ENCODE measurements at regions not wholly inside any gene's neighbourhood (a gene's known extent, or its start where the extent isn't known, plus 50 kb on each side); places are given as distances from the start of the nearest gene placed in this dataset.

DNA sequence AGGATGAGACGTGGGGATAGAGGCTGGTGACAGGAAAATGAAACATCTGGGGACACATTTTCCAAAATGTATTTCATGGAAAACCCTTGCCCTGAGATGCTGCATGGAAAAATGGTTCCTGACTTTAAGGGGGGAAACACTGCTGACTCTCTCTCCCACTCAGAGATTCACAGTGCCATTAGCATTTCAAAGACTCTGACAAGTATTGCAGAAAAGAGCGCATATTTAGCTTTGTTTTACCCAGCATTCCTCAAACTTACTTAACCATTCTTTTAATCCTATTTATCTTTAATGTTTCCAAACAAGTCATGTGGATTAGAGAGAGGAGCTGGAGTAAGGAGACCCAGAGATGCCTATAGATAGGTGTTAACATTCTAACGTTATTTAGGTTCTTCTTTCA lies 141.8 kb upstream of the DYRK2 start:
- no peak for DNase-seq

DNA sequence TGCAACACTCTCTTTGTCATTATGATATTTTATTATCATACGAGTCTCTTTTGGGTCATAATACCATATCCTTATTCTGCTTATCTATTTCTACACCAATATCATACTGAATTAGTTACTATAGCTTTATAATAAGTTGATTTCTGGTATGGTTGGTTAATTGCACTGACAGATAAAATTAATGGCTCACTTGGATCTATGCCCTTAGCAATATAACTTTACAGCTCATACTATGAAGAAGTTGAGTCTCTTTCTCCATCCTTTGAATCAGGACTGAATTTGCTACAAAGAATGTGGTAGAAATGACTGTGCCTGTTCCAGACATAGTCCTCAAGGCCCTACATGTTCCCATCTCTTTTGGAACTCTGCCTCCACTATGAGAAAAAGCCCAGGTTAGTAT lies 139.7 kb upstream of the DYRK2 start:
- DNase-seq: no peak

DNA sequence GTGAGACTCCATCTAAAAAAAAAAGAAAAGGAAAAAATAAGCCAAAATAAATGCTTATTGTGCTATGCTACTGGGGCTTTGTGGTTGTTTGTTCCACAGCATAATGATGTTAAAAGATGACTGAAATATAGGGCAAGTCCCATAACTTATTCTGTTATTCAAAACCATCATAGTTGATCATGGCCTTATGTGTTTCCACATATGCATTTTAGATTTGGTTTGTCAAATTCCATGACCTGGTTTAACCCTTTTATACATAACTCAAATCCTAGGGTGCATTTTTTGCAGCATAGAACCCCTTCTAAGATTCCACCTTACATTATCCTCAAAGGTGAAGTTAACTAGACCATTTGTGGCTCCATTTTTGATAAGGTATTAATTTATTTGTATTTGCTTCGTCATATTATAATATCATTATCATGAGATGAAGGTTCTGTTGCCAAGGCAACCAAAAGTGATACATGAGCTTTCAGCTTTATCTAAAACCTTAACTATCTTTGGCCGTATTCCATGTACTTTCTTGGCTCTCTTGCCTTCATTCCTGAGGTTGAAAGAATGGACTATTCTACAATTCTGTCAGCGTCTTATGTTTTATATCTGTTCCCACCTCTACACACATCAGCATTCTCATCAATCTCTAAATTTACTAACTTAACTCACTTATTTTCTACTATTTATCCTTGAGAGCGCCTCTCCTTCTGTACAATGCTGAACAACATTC lies 138.7 kb upstream of the DYRK2 start:
- no peak for DNase-seq

DNA sequence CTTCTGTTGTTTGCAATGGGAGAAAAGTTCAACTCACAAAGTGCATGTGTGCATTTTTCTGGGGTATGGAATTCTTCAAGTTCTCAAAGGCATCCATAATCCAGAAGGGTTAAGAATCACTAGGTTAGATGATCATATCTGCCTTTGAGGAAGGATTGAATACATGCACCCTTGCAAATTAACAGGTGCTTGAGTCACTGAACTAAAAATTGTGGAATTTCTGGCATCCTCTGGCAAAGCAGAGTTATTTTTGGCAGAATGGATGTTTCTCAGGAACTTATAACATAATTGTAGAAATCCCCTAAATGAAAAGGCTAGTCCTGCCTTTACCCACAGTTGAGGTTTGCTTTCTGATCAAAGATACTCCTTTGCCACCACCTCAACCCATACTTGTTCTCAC lies 136.5 kb upstream of the DYRK2 start:
- no peak for DNase-seq

DNA sequence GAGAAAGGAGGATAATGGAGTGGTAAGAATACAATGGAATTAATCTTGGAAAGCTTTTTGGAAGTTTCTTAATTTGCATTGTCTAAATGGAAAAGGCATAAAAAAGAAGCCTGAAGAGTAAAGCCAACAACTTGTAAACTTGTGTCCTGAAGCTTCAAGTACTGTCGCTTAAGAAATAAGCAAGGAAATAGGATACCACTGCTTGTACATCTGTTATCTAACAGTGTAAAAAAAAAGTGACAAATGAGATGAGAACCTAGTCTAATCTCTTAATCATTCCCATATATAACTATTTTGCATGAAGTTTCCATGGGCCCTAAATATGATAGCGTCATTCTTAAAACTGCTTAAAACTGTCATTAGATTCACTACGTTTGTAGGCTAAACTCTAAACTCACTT lies 134.0 kb upstream of the DYRK2 start:
- no peak for DNase-seq

DNA sequence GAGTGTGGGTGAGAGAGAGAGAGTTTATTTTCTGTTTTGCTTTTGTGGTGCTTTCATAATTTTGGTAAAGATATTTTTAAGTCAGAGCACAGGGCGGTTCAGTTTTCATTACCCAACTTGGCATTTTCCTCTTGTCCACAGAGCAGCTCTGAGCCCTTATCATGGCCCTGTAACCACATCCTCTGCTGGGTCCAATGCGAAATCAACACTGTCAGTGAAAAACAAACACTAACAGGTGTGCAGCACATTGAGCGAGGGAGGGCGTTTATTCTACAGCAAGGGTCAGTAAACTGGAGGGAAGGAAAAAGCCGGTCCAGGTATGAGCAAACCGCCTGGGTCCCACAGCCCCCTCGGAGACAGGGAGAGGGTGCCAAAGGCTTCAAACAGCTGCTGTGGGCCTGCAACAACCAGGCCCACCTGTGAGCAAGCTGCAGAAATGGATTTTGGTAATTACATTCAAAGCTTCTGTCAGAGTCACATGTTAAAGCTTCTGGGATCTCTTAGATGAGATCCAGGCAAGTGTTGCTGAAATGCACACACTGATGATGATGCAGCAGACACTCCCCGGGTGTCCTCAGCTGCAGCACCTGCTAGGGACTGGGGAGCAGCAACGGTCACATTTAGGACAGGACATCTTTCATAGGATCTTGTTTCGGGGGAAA lies 132.7 kb upstream of the DYRK2 start:
- no peak for DNase-seq

DNA sequence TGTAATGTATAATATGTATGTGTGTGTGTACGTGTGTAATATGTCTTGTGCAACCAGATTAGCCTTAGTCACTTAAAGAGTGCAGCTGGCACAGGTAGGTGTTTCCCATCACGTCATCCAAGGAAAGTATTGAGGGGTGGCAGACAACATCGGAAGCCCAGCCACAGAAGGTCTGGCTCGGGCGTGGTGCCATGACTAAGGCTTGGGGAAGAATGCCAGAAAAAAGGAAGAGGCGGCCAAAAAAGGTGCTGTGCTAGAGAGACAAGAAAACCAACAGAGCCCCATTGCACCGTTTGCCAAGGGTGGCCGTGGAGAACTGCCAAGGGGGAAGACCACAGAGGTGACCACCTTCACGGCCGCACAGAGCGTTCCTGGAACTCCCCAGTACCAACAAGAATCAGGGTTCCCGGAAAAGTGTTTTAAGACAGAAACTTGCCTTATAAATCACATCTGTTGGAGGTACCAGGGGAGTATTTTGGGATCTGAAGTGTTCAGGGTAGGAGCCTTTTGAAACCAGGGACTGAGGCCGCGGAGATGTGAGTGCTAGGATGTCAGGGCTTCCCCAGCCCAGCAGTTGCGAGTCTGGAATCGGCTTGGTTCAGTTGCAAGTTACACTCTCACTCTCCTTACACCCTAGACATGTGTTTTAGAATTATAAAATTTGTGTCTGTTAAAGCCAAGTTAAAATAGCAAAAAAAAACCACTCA lies 131.2 kb upstream of the DYRK2 start:
- DNase-seq: no peak

DNA sequence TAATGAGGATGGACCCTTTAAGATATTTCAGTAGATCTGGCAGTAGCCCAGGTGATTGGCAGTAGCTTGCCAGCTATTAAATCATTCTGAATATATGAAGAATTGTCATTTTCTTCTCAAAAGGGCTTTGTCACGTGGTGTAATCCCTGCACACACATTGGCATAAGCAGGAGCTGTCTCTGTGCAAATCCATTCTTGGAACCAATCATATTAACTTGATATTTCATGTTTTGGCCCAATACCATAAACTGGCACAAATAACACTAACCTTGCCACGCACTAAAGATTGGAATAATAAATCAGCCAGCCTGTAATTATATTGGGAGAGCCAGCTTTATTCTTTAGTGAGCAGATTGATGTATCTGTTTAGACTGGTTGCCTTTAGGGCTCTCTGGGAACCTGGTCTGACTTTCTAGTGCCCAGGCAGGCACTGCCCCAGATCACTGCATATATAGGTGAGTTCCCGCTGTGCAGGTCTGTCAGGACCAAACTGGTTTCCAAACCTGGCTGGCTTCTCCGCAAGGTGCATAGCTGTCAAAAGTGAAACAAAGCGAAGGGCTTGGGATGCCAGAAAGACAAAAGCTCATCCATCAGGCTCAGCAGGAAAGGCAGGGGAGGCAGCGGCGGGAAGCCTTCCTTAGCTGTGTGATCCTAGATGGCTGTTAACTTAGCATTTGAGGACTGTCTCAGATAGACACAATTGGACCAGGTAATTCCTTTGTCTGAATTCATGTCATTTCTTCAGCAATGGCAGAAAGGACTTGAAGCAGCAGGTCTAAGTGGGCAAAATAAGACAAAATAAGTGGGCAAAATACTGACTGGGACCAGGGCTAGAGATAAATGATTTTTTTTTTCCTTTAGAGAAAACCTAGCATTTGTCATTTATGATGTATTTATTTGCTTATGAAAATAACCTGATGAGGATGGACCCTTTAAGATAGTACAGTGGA lies 128.8 kb upstream of the DYRK2 start:
- no peak for DNase-seq

DNA sequence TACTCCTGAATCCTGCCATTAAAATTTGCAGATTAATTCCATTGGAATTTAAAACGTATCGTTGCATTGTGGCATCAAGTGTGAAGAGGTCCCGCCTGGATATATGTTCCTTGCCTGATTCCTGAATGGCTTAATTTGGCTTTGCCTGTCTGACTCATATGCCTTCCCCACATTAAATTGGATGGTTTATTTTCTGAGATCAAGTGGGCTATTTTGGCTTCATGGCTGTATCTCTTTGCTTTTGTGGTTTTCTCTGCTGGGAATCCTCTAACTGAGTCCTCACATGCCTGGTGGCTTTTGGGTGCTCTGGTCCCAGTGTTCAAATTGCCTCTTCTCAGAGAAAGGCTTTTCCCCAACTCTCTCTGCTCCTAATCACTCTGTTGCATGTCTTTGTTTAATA lies 127.9 kb upstream of the DYRK2 start:
- DNase-seq: no peak

DNA sequence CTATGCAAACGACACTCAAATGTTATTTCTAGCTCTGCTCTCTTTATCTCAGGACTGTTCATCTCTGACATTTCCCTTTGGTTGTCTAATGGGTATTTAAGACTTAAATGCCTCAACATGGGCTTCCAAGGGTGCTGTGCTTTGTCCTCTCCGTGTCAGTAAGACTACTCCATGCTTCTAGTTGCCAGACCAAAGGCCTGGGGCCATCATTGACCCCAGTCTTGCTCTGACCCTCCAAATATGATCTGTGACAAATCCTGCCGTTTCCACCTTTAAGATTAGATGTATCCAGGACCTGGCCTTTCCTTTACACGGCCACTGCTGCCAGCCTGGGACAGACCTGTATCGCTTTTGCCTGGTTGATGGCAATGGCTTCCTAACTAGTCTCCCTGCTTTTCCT lies 126.3 kb upstream of the DYRK2 start:
- no peak for DNase-seq

DNA sequence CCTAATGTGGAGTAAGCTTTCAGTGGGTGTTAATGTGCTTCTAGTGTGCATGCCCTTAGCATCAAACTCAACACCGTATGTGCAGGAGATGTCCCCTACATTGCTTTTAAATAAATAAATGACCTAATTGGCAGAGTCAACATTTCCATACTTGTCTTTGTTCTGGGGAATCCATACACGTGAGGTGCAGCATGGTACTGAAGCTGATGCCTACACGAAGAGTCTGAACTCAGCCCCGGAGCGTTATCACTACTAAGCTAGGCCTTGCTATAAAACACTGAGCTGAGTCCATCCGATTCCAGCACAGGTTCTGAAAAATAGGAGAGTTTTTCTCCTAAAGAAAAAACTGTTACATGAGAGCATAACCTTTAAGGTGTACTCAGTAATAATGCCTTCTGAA lies 125.0 kb upstream of the DYRK2 start:
- DNase-seq: no peak

DNA sequence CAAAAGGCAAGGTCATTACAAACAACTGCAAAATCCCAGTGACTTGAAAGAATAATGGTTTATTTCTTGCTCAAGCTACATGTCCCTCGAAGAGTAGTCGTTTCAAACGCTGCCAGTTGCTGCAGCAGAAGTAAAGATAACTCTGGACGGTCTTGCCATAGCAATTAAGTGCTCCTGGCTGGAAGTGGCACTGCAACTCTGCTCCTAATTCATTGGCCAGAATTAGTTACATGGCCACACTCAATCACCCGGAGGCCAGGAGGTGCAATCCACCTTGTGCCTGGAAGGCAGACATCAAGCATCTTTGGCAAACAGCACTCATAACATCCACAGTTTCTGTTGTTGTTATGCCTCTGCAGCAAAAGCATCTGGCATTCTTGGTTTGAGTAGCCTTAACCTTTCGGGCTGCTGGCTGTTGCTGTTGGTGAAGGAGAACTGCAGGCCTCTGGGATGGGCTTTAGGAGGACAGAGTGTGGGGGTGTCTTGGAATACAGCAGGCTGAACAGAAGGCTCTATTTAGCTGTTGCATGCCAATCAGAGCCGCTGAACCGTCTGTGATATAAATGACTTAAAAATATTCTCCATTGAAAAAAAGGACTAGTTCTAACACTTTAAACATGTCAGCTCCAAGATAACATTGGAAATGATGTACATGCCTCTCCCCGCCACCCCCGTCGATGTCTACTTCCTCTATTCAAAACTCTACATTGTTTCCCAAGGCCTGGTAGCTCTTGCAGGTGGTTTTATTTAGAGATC lies 123.5 kb upstream of the DYRK2 start:
- no peak for DNase-seq

DNA sequence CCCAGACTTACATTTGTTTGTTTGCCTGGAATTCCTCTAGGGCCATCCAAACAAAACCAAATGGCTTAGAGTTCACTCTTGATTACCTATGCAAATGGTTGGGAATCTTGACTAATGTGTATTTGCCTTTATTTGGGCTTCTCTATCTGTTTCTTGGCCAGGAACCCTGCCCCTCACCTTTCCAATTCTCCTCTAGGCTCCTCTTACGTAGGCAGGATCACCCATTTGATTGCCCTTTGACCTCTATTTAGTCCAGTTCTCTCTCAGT lies 123.0 kb upstream of the DYRK2 start:
- DNase-seq: no peak

DNA sequence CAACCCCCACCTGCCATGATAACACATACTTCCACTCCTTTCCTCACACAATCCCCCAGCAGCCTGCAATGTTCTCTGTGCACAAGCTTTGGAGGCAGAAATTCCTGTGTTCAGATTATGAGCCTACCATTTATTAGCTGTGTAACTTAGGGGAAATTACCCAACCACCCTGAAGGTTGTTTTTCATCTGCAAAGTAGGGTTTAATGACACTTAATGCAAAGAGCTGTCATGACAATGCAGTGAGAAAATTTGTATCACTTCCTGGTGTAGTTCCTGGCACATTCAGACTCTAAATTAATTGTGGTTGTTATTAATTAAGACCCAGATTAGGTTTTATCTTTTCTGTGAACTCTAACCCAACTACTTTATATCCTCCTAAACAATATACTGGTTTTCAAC lies 122.4 kb upstream of the DYRK2 start:
- DNase-seq: no peak

DNA sequence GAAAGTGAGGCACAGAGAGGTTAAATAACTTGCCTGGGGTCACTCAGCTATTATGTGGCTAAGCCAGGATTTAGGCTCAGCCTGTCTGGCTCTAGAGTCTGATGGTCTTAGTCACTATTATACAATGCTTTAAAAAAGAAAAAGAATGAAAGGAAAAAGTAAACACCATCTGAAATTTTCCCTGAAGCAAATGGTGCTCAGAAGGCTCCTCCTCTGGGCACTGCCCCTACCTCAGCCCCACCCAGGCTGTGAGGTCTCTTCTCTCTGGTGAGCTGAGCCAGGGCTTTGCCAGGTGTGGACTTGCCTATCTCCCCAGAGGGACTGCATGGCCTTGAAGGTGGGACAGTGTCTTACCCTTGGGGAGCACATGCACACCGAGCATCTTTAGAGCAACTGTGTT lies 117.5 kb upstream of the DYRK2 start:
- DNase-seq: no peak

DNA sequence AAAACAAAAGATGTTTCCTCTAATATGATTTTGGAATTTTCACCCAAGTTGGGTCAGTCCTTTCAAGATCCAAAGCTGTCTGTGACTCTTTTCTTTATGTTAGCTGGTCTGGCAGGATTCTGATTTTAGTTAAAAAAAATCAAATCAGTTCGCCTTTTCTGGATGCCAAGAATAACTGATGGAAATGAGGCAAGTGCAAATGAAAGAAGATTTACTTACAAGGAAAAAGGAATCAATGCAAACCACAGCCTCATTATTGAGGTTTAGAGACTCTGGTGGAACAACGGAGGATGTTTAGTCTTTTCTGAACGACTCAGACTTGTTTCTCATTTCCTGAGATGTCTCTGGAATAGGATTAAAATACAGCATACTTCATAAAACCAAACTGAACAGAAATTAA lies 117.0 kb upstream of the DYRK2 start:
- DNase-seq: no peak

DNA sequence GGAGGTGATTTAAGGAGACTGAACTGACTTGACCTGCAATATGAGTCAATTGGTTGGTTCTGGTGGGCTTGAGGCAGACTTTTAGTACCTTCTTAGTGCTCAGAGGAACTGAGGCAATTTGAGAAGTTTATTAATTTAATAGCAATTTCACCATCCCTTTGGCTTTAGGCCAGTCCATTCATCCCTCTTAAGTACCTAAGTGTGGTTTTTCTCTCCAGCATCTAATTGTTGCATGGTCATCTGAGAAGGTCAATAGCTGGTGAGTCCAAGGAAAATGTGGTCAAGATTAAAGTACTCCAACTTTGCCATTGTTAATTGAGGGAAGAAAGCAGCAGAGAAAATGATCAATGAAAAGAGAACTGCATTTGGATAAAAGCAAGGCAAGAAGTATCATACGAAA lies 115.4 kb upstream of the DYRK2 start:
- DNase-seq: no peak

DNA sequence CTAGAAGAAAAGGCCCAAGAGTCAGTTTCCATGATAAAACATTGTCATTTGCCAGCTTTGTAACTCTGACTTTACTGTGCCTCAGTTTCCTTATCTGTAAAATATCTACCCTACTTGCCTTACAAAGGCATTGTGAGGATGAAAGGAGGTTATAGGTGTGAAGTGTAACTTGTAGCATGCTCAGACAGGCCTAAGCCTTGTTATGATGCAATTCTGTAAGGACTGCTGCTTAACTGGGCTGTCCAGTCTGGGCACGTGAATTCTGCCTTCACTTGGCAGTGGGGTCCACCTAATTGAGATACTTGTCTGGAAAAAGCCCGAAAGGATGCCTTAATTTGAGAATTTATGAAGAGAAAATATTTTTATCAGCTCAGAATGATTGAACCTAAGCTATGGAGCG lies 114.5 kb upstream of the DYRK2 start:
- DNase-seq: no peak

DNA sequence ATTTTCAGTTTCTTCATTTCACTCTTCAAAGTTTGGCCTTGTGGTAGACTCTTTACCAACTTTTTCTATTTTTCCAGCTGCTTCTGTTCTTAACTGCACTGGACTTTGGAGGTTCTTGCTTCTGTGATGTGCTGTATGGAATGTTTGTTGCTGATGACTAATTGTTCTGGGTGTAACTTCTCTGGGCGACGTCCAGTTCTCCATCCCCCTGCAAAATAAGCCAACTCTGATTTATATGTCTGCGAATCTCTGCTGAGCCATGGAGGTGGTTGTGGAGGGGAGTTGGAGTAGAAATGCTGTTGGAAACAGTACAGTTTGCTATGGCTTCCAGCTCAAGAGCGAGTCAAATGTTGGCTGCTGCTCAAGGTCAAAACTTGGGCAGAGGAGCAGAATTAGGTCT lies 113.9 kb upstream of the DYRK2 start:
- DNase-seq: no peak

DNA sequence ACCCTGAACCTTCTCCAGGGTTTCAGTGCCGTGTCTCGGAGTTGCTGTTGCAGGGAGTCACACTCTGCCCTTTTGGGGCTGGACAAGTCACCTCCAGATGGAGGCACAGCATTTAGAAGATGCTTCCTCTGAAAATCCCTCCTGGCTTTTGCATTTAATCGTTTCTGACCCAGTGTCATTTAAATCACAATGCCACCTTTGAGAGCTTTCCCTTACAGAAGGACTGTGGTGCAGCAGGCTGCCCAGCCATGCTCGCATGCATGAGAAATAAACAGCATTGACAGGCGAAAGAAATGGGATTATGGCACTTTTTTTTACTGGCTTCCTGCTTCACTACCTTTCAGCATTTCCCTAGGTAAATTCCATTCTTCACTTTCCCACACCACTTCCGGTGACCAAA lies 113.4 kb upstream of the DYRK2 start:
- DNase-seq: no peak

DNA sequence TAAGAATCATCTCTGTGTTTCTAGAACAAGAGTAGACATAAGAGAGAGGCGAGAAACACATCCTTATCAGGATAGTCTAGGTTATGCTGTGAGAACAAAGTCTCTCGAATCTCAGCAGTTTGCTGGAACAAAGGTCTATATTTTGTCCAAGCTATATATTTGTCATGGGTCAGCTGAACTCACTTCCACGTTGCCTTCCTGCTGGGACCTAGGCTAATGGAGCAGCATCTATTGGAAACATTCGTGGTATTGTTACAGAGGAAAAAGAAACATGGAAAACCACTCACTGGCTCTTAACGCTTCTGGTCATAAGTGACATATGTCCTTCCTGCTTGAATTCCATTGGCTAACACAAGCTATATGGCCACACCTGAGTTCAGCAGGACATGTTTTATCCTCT lies 112.6 kb upstream of the DYRK2 start:
- no peak for DNase-seq

DNA sequence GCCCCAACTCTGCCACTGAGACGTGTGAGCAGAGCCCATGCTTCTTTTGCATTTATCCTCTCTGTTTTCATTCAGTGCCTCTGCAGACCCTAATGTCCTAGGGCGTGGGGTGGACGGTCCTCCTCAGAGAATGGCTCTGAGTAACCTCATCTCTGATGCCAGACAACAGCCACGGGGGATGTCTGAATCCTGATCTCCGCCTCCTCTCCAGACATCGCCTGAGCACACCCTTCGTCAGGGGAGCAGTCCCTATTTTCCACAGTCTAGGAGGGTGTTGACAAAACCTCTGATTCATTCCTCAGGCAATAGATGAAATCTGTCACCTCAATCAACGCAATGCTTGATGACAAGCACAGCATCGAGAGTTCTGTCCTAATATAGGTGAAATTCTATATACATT lies 109.2 kb upstream of the DYRK2 start:
- DNase-seq: no peak

DNA sequence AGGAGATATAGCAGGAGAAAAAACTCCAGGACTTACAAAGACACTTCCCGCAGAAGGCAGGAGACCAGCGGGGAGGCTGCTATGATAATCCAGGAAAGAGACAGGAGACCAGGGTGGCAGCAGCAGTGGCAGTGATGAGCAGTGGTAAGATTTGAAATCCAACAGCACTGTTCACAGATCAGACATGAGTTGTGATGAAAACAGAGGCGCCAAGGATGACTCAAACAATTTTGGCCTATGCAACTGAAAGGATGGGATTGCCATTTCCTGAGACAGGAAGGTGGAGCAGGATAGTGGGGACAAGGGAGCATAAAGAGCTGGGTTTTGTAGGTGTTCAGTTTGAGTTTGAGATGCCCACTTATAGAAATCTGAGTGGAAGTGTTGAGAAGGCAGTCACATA lies 108.6 kb upstream of the DYRK2 start:
- no peak for DNase-seq

Data from KG1 (cell line).